Activated B cell treated with CpG ODN at 0.5 μM for 24 hours (primary cell): ENCODE measurements at regions not wholly inside any gene's neighbourhood (a gene's known extent, or its start where the extent isn't known, plus 50 kb on each side); places are given as distances from the start of the nearest gene placed in this dataset.

Experiments used
- ATAC-seq: fragments of 200-7000 bp; cut with Tn5 transposase; one replicate; pipeline ENCODE4 v1.10.0; 2021; ENCODE audit warnings: low read depth, mild to moderate bottlenecking, moderate library complexity
- CTCF ChIA-PET: fragments of 350-600 bp; sonication (Branson Sonifier 250); formaldehyde crosslinking; loops from one replicate; lab custom pipeline; 2021; ENCODE audit warnings: antibody characterized with exemption; lab: Charles Lee
- POLR2A ChIA-PET: fragments of 350-600 bp; sonication (Branson Sonifier 250); formaldehyde crosslinking; loops from one replicate; lab custom pipeline; 2021; ENCODE audit warnings: antibody characterized with exemption; lab: Charles Lee
- DNase-seq: peaks from one replicate; pipeline ENCODE4 v3.0.0; 2022
- H3K27ac Mint-ChIP-seq: one replicate; pipeline ENCODE4 v1.8.0; 2020; ENCODE audit warnings: mixed read lengths
- H3K27me3 Mint-ChIP-seq: one replicate; pipeline ENCODE4 v1.8.0; 2021; ENCODE audit warnings: mixed read lengths
- H3K36me3 Mint-ChIP-seq: one replicate; pipeline ENCODE4 v1.8.0; 2021; ENCODE audit warnings: low read depth, mixed read lengths
- H3K4me1 Mint-ChIP-seq: one replicate; pipeline ENCODE4 v1.8.0; 2021; ENCODE audit warnings: mixed read lengths
- H3K4me3 Mint-ChIP-seq: one replicate; pipeline ENCODE4 v1.8.0; 2020; ENCODE audit warnings: mild to moderate bottlenecking, mixed read lengths
- H3K9me3 Mint-ChIP-seq: one replicate; pipeline ENCODE4 v1.8.0; 2020; ENCODE audit warnings: mixed read lengths
- intact Hi-C: fragments of 100-400 bp; cut with micrococcal nuclease; formaldehyde crosslinking; loops from one replicate; pipeline ENCODE4 v1.15.1; 2024
- TF ChIP-seq, protein P1 (sequence below): fragments of 200-600 bp; IDR thresholded peaks from one replicate; pipeline ENCODE4 v1.8.0; 2022; ENCODE audit warnings: antibody characterized with exemption, mild to moderate bottlenecking

DNA sequence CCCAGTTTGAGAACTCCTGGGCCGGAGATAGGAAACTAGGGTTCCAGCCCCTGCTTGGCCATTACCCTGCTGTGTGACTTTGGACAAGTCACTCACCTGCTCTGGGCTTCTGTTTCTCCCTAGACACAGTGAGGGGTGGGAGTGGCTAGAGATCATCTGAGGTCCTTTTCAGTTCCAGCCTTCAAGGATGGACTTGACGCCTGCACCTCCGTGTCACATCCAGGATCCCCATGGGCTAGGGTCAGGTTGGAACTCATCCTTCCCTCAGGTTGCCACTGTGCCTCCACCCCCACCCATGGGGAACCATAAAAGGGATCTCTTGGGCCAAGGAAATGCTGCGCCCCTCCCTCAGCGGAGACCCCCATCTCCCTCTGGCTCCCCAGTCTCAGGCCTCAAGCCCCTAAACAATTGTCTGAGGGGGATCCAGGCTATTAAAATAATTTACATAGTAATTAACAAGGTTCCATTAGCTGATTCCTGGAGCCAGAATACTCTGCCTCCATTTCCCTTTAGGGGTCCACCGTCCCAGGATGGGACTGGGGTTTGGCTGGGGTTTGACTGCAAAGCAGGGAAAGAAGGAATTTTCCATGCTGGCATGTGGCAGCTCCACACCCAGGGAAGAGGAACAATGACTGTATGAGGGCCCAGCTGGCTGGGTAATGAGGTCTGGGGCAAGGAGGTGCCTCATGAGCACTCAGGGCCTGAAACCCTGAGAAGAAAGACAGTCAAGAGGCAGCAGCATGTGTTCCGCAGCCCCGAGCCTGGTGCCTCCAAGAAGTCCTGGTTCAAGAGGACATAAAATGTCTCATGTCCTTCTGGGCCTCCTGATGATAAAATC, 177.7 kb downstream of the SMAD6 start:
- ATAC-seq, result no peak
- no peak for DNase-seq
- intact Hi-C loops, result no loop called here
- no peak overlapping the region for H3K27ac Mint-ChIP-seq
- POLR2A ChIA-PET, result no interaction called here
- H3K4me1 Mint-ChIP-seq, result peaks cover 8% of the 10 kb centered on the region
- no peaks in the 10 kb centered on the region for H3K36me3 Mint-ChIP-seq
- no peak overlapping the region for H3K4me3 Mint-ChIP-seq
- peaks cover 8% of the 10 kb centered on the region for H3K27me3 Mint-ChIP-seq
- TF ChIP-seq, protein P1, sequence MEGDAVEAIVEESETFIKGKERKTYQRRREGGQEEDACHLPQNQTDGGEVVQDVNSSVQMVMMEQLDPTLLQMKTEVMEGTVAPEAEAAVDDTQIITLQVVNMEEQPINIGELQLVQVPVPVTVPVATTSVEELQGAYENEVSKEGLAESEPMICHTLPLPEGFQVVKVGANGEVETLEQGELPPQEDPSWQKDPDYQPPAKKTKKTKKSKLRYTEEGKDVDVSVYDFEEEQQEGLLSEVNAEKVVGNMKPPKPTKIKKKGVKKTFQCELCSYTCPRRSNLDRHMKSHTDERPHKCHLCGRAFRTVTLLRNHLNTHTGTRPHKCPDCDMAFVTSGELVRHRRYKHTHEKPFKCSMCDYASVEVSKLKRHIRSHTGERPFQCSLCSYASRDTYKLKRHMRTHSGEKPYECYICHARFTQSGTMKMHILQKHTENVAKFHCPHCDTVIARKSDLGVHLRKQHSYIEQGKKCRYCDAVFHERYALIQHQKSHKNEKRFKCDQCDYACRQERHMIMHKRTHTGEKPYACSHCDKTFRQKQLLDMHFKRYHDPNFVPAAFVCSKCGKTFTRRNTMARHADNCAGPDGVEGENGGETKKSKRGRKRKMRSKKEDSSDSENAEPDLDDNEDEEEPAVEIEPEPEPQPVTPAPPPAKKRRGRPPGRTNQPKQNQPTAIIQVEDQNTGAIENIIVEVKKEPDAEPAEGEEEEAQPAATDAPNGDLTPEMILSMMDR, result no peak
- no peaks in the 10 kb centered on the region for H3K9me3 Mint-ChIP-seq
- CTCF ChIA-PET, result no interaction called here

DNA sequence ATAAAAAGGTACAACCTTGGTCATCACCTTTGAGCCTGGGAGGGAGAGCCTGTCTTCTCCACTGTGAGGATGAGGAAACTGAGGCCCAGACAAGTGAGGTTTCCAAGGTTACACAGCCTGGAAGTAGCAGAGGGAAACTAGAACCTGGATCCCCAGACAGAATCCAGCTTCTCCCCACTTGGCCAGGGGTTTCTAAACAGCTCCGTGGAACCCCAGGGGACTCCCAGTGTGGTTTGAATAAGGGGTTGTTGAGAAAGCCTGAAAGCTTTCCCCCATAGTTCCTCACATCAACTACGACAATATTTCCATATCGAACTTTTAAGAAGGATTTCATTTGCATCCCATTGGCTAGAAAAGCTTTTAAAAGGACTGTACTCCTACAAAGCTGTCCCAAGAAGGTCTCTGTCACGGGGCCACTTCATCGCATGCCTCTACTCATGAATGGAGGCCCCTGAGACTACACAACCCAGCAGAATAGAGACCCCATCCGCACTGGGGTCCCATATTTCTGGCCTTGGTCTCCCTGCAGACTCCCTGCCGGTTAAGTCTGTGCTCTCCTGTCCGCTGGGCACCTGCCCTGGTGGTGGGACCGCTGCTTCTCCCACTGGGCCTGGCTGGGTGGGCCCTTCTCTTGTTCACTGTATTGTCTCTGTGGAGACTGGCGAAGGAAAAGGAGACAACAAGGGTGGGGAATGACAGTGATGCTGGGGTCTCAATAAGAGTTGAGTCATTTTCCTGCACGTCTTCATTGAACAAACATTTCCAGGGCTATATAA, 178.5 kb downstream of the SMAD6 start:
- H3K4me1 Mint-ChIP-seq, result peaks cover 6% of the 10 kb centered on the region
- no peak overlapping the region for H3K27ac Mint-ChIP-seq
- ATAC-seq (no peak), DNase-seq (no peak)
- ChIA-PET CTCF (interaction anchor here (1.2 kb wide), 1 partner anchor 12 kb away, joined by 3 read pairs; no protein-coding TSS in a partner anchor), POLR2A (no interaction called here)
- TF ChIP-seq, protein P1, result no peak
- no peak overlapping the region for H3K4me3 Mint-ChIP-seq
- intact Hi-C loops, result no loop called here
- H3K9me3 Mint-ChIP-seq, result no peaks in the 10 kb centered on the region
- H3K36me3 Mint-ChIP-seq, result no peaks in the 10 kb centered on the region
- peaks cover 8% of the 10 kb centered on the region for H3K27me3 Mint-ChIP-seq

DNA sequence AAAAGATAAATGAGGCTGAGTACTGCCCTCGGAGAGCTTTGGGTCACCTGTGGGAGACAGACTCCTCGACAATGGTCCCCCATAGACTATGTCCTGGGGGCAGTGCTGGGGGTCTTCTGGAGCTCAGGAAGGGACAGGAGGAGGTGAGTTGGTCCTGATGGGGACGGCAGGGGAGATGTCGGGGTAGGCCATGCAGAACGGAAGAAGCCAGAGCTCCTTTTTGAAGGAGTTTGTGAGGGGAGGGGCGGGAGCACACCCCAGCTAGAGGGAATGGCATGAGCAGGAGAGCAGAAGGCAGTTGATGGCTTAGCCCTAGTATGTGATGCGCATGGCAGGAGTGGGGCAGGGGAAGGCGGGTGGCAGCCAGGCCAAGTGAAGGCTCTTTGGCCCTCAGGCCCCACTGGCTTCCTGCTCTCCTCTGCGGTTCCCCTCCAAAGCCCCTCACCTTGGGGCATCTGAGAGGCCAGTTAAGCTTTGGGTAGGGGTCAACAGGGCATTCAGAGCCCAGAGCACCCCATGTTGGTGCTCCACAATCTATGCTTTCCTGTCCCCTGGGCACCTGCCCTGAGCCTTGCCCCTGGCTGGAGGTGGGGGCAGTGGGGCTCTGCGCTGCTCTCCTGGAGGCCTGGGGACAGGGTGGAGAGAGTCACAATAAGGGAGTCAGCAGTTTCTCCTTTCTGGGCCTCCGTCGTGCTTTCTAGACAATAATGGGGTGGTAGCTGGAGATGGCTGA, 179.3 kb downstream of the SMAD6 start:
- Mint-ChIP-seq H3K27ac (no peak overlapping the region), H3K27me3 (peaks cover 9% of the 10 kb centered on the region), H3K4me3 (no peak overlapping the region), H3K4me1 (peaks cover 6% of the 10 kb centered on the region), H3K9me3 (no peaks in the 10 kb centered on the region), H3K36me3 (no peaks in the 10 kb centered on the region)
- ATAC-seq, result no peak
- intact Hi-C loops, result no loop called here
- TF ChIP-seq, protein P1, result no peak
- no peak for DNase-seq
- POLR2A ChIA-PET, result no interaction called here
- CTCF ChIA-PET, result interaction anchor here (1.2 kb wide), 1 partner anchor 13 kb away, joined by 3 read pairs; no protein-coding TSS in a partner anchor

DNA sequence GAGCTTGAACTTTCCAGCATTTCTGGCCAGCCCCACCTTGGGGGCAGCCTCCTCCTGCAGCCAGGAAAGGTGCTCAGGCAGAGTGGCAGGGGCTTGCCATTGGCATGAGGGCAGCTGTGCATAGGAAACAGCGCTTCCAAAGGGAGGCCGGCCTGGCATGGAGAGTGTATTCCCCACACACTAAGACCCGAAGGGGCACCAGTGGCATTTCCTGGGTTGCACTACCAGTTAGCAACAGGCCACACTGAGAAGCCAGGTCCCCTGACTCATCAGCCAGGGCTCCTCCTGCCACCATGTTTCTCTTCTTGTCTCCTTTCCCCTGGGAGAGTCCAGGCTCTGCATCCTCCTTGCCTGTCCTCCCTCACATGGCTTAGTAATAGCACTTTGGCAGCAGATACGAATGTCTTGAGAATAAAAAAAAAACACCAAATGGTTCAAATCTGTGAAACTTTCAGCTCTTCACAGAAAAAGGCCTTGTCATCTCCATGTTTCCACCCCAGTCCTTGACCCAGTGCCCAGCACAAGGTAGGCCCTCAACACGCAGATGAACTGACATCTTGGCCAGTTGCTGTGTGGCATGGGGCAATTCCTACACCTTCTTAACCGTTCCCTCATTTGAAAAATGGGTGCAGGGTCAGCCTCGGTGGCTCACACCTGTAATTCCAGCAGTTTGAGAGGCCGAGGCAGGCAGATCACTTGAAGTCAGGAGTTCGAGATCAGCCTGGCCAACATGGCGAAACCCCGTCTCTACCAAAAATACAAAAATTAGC, 180.4 kb downstream of the SMAD6 start:
- intact Hi-C loops, result no loop called here
- ChIA-PET CTCF (no interaction called here), POLR2A (no interaction called here)
- Mint-ChIP-seq H3K4me1 (peaks cover 6% of the 10 kb centered on the region), H3K4me3 (no peak overlapping the region), H3K9me3 (no peaks in the 10 kb centered on the region), H3K36me3 (no peaks in the 10 kb centered on the region), H3K27me3 (peaks cover 12% of the 10 kb centered on the region), H3K27ac (no peak overlapping the region)
- DNase-seq, result no peak
- ATAC-seq, result no peak
- TF ChIP-seq, protein P1, result no peak
